ENCODE measurements at regions not wholly inside any gene's neighbourhood (a gene's known extent, or its start where the extent isn't known, plus 50 kb on each side); places are given as distances from the start of the nearest gene placed in this dataset.
"Not testable (repeated sequence)": the region's sequence is repeated elsewhere in the genome, so short reads cannot be mapped to it uniquely, and the experiment has no call there.

GRCh38 chr15:50857763-50858162 is 50.7 kb upstream of the AP4E1 start:
- no peak for DNase-seq (ENCODE audit: low read depth in 3 of 3, low spot score in 2 of 3)

GRCh38 chr15:50854601-50855490 is 53.6 kb upstream of the AP4E1 start:
- no peak for DNase-seq (ENCODE audit: low read depth in 3 of 3, low spot score in 2 of 3)

- DNase-seq (ENCODE audit: low read depth in 3 of 3, low spot score in 2 of 3): no peak
These were observed 58.5 kb upstream of the AP4E1 start for GRCh38 chr15:50850003-50850402.

- no peak for DNase-seq (ENCODE audit: low read depth in 3 of 3, low spot score in 2 of 3)
These were observed 60.1 kb upstream of the AP4E1 start for GRCh38 chr15:50848349-50848748.

GRCh38 chr15:50845181-50845580 is 63.3 kb upstream of the AP4E1 start:
- not testable (repeated sequence) for DNase-seq (ENCODE audit: low read depth in 3 of 3, low spot score in 2 of 3)

- DNase-seq (ENCODE audit: low read depth in 3 of 3, low spot score in 2 of 3): no peak
These were observed 68.0 kb upstream of the AP4E1 start for GRCh38 chr15:50840520-50840919.

GRCh38 chr15:50837256-50837770 is 71.2 kb upstream of the AP4E1 start:
- DNase-seq (ENCODE audit: low read depth in 3 of 3, low spot score in 2 of 3): no peak

GRCh38 chr15:50830477-50831354 is 65.2 kb upstream of the SPPL2A start:
- DNase-seq (ENCODE audit: low read depth in 3 of 3, low spot score in 2 of 3): no peak

- peak in 1 of 3 donors; percentile 6 for DNase-seq (ENCODE audit: low read depth in 3 of 3, low spot score in 2 of 3)
These were observed 63.2 kb upstream of the SPPL2A start for GRCh38 chr15:50828610-50829206.

GRCh38 chr15:50825946-50826345 is 60.4 kb upstream of the SPPL2A start:
- no peak for DNase-seq (ENCODE audit: low read depth in 3 of 3, low spot score in 2 of 3)

GRCh38 chr15:50824514-50824913 is 59.0 kb upstream of the SPPL2A start:
- no peak for DNase-seq (ENCODE audit: low read depth in 3 of 3, low spot score in 2 of 3)

- DNase-seq (ENCODE audit: low read depth in 3 of 3, low spot score in 2 of 3): no peak
These were observed 57.8 kb upstream of the SPPL2A start for GRCh38 chr15:50823281-50823680.

- DNase-seq (ENCODE audit: low read depth in 3 of 3, low spot score in 2 of 3): no peak
These were observed 56.0 kb upstream of the SPPL2A start for GRCh38 chr15:50821476-50821875.

GRCh38 chr15:50820808-50821382 is 55.4 kb upstream of the SPPL2A start:
- no peak for DNase-seq (ENCODE audit: low read depth in 3 of 3, low spot score in 2 of 3)

GRCh38 chr15:50819344-50819743 is 53.8 kb upstream of the SPPL2A start:
- DNase-seq (ENCODE audit: low read depth in 3 of 3, low spot score in 2 of 3): no peak

- DNase-seq (ENCODE audit: low read depth in 3 of 3, low spot score in 2 of 3): no peak
These were observed 50.6 kb upstream of the SPPL2A start for GRCh38 chr15:50815958-50816590.

Measured in right renal cortex interstitium (tissue), 3 donors.